ENCODE measurements at regions not wholly inside any gene's neighbourhood (a gene's known extent, or its start where the extent isn't known, plus 50 kb on each side); places are given as distances from the start of the nearest gene placed in this dataset.

- Histone ChIP-seq H3K4me1 (ENCODE audit: control insufficient read depth in 2 of 2, insufficient read depth in 2 of 2, low read length in 2 of 2) (peaks cover 11 to 29% of the 10 kb centered on the region in 2 donors), H3K27ac (ENCODE audit: low read depth in 2 of 2, low read length in 2 of 2) (no peak overlapping the region), H3K9me3 (ENCODE audit: control insufficient read depth in 2 of 2, low read length in 2 of 2) (no peaks in the 10 kb centered on the region), H3K4me3 (ENCODE audit: low read length in 2 of 2) (no peak overlapping the region), H3K27me3 (ENCODE audit: control insufficient read depth in 2 of 2, insufficient read depth in 2 of 2, low read length in 2 of 2) (no peaks in the 10 kb centered on the region), H3K36me3 (ENCODE audit: control insufficient read depth in 2 of 2, insufficient read depth in 2 of 2, low read length in 2 of 2) (no peaks in the 10 kb centered on the region), H3K9ac (ENCODE audit: low read depth in 1 of 2, low read length in 2 of 2) (no peak overlapping the region)
Measured at GRCh38 chr1:167159782-167160181, 60.9 kb upstream of the POU2F1 start.

- no peak overlapping the region for H3K9ac ChIP-seq (ENCODE audit: low read depth in 1 of 2, low read length in 2 of 2)
- H3K4me1 ChIP-seq (ENCODE audit: control insufficient read depth in 2 of 2, insufficient read depth in 2 of 2, low read length in 2 of 2), result peaks cover 14 to 41% of the 10 kb centered on the region in 2 donors
- no peaks in the 10 kb centered on the region for H3K9me3 ChIP-seq (ENCODE audit: control insufficient read depth in 2 of 2, low read length in 2 of 2)
- H3K4me3 ChIP-seq (ENCODE audit: low read length in 2 of 2), result no peak overlapping the region
- H3K27me3 ChIP-seq (ENCODE audit: control insufficient read depth in 2 of 2, insufficient read depth in 2 of 2, low read length in 2 of 2), result no peaks in the 10 kb centered on the region
- no peaks in the 10 kb centered on the region for H3K36me3 ChIP-seq (ENCODE audit: control insufficient read depth in 2 of 2, insufficient read depth in 2 of 2, low read length in 2 of 2)
- no peak overlapping the region for H3K27ac ChIP-seq (ENCODE audit: low read depth in 2 of 2, low read length in 2 of 2)
Measured at GRCh38 chr1:167161242-167161641, 59.4 kb upstream of the POU2F1 start.

GRCh38 chr1:167161762-167162161 is 58.9 kb upstream of the POU2F1 start:
- no peaks in the 10 kb centered on the region for H3K27me3 ChIP-seq (ENCODE audit: control insufficient read depth in 2 of 2, insufficient read depth in 2 of 2, low read length in 2 of 2)
- no peak overlapping the region for H3K4me3 ChIP-seq (ENCODE audit: low read length in 2 of 2)
- H3K4me1 ChIP-seq (ENCODE audit: control insufficient read depth in 2 of 2, insufficient read depth in 2 of 2, low read length in 2 of 2), result peaks cover 15 to 42% of the 10 kb centered on the region in 2 donors
- no peaks in the 10 kb centered on the region for H3K36me3 ChIP-seq (ENCODE audit: control insufficient read depth in 2 of 2, insufficient read depth in 2 of 2, low read length in 2 of 2)
- H3K27ac ChIP-seq (ENCODE audit: low read depth in 2 of 2, low read length in 2 of 2), result peak overlapping the region; percentile 88 to 92
- no peak overlapping the region for H3K9ac ChIP-seq (ENCODE audit: low read depth in 1 of 2, low read length in 2 of 2)
- no peaks in the 10 kb centered on the region for H3K9me3 ChIP-seq (ENCODE audit: control insufficient read depth in 2 of 2, low read length in 2 of 2)

GRCh38 chr1:167165219-167165618 is 55.5 kb upstream of the POU2F1 start:
- Histone ChIP-seq H3K4me1 (ENCODE audit: control insufficient read depth in 2 of 2, insufficient read depth in 2 of 2, low read length in 2 of 2) (peaks cover 19 to 38% of the 10 kb centered on the region in 2 donors), H3K36me3 (ENCODE audit: control insufficient read depth in 2 of 2, insufficient read depth in 2 of 2, low read length in 2 of 2) (no peaks in the 10 kb centered on the region), H3K9ac (ENCODE audit: low read depth in 1 of 2, low read length in 2 of 2) (no peak overlapping the region)

DNA sequence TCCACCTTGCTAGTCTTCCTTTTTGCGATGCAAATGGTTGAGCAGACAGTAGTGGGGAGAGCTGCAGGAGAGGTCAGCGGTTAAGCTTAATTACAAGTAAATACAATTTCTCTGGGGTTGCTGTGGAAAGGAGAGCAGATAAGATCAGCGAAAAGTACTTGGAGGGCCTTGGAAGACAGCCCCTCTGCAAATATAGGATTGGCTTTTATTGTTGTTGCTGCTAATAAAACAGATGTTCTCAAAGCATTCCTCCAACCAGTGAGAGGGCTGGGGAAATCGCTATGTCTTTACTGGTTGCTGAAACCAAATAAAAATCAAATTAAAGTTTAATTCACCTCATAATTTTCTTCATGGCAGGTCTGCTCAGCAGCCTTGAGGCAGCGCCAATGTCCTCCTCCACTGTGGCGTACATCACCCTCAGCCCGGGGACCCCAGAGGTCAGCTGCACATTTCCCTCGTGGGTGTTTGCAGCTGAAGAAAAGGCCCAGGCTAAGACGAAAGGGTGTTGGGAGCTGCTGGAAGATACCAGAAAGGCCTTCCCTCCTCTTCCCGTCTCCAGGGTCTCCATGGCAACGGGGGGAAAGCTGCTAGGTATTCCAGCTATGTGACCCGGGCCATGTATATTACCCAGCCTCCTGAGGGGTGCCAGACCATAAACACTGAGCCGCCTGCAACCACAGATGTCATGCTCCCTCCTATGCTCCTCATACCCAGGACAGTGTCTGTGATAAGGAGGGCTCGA is 54.6 kb upstream of the POU2F1 start:
- Histone ChIP-seq H3K4me1 (ENCODE audit: control insufficient read depth in 2 of 2, insufficient read depth in 2 of 2, low read length in 2 of 2) (peaks cover 19 to 38% of the 10 kb centered on the region in 2 donors), H3K27me3 (ENCODE audit: control insufficient read depth in 2 of 2, insufficient read depth in 2 of 2, low read length in 2 of 2) (no peaks in the 10 kb centered on the region), H3K27ac (ENCODE audit: low read depth in 2 of 2, low read length in 2 of 2) (peak overlapping the region; percentile 84 to 87), H3K4me3 (ENCODE audit: low read length in 2 of 2) (peak overlapping the region; percentile 4 to 37), H3K9ac (ENCODE audit: low read depth in 1 of 2, low read length in 2 of 2) (no peak overlapping the region), H3K9me3 (ENCODE audit: control insufficient read depth in 2 of 2, low read length in 2 of 2) (peaks cover 0 to 4% of the 10 kb centered on the region in 2 donors), H3K36me3 (ENCODE audit: control insufficient read depth in 2 of 2, insufficient read depth in 2 of 2, low read length in 2 of 2) (no peaks in the 10 kb centered on the region)

More at GRCh38 chr1:167165219-167165618, 55.5 kb upstream of the POU2F1 start:
- peaks cover 0 to 4% of the 10 kb centered on the region in 2 donors for H3K9me3 ChIP-seq (ENCODE audit: control insufficient read depth in 2 of 2, low read length in 2 of 2)
- H3K27ac ChIP-seq (ENCODE audit: low read depth in 2 of 2, low read length in 2 of 2), result peak overlapping the region; percentile 51 to 52
- no peaks in the 10 kb centered on the region for H3K27me3 ChIP-seq (ENCODE audit: control insufficient read depth in 2 of 2, insufficient read depth in 2 of 2, low read length in 2 of 2)
- peak overlapping the region in 1 of 2 donors; percentile 37 for H3K4me3 ChIP-seq (ENCODE audit: low read length in 2 of 2)

DNA sequence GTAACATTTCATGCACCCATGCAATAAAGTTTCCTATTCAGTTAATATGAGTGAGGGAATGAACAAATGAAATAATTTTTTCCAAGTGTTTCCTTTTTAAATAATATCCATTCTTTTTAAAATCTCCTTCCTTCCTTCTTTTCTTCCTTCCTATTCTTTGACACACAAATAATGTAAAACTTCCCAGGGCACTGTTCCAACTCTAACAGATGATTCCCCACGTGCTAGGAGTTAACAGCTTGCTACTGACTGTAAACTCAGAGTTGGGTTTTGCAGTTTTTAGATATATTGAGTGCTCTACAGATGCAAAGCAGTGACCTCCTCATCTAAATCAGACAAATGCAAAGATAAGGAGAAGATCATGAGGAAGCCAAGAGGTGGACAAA is 54.0 kb upstream of the POU2F1 start:
- H3K27ac ChIP-seq (ENCODE audit: low read depth in 2 of 2, low read length in 2 of 2), result peak overlapping the region; percentile 84 to 87
- peaks cover 19 to 36% of the 10 kb centered on the region in 2 donors for H3K4me1 ChIP-seq (ENCODE audit: control insufficient read depth in 2 of 2, insufficient read depth in 2 of 2, low read length in 2 of 2)
- peak overlapping the region in 1 of 2 donors; percentile 31 for H3K4me3 ChIP-seq (ENCODE audit: low read length in 2 of 2)
- H3K36me3 ChIP-seq (ENCODE audit: control insufficient read depth in 2 of 2, insufficient read depth in 2 of 2, low read length in 2 of 2), result no peaks in the 10 kb centered on the region
- H3K9ac ChIP-seq (ENCODE audit: low read depth in 1 of 2, low read length in 2 of 2), result no peak overlapping the region
- no peaks in the 10 kb centered on the region for H3K27me3 ChIP-seq (ENCODE audit: control insufficient read depth in 2 of 2, insufficient read depth in 2 of 2, low read length in 2 of 2)
- peaks cover 0 to 4% of the 10 kb centered on the region in 2 donors for H3K9me3 ChIP-seq (ENCODE audit: control insufficient read depth in 2 of 2, low read length in 2 of 2)

DNA sequence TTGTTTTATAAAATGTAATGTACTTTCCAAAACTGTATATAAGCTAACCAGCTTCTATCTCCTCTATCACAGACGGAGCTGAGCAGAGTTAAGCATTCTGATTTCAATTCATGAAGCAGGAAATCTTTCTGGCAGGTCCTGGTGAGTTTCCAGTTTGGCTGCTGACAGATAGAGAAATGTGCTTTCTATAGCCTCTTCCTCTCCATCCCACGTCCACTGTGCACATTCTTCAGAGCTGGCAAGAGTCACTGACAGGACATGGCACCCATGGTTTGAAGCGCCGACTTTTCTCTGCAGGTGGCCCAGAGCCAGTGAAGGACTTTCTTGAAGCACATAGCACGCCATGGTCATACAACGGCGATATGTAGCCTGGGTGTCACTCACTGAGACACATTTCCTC is 52.3 kb upstream of the POU2F1 start:
- Histone ChIP-seq H3K9me3 (ENCODE audit: control insufficient read depth in 2 of 2, low read length in 2 of 2) (peaks cover 0 to 4% of the 10 kb centered on the region in 2 donors), H3K4me1 (ENCODE audit: control insufficient read depth in 2 of 2, insufficient read depth in 2 of 2, low read length in 2 of 2) (peaks cover 13 to 25% of the 10 kb centered on the region in 2 donors), H3K27ac (ENCODE audit: low read depth in 2 of 2, low read length in 2 of 2) (no peak overlapping the region), H3K9ac (ENCODE audit: low read depth in 1 of 2, low read length in 2 of 2) (no peak overlapping the region), H3K27me3 (ENCODE audit: control insufficient read depth in 2 of 2, insufficient read depth in 2 of 2, low read length in 2 of 2) (no peaks in the 10 kb centered on the region), H3K36me3 (ENCODE audit: control insufficient read depth in 2 of 2, insufficient read depth in 2 of 2, low read length in 2 of 2) (no peaks in the 10 kb centered on the region), H3K4me3 (ENCODE audit: low read length in 2 of 2) (no peak overlapping the region)

DNA sequence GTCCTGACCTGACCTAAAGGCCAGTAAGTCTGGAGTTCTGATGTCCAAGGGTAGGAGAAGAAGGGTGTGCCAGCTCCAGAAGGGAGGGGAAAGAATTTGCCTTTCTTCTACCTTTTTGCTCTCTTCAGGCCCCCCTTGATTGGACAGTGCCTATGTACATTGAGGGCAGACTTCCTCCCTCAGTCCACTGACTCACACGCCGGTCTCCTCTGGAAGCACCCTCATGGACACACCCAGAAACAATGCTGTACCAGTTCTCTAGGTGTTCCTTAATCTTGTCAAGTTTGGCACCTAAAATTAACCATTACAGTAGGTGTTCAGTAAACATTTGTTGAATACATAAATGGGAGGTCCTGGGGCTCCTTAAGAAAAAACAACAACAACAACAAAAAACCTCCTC is 51.0 kb upstream of the POU2F1 start:
- Histone ChIP-seq H3K27me3 (ENCODE audit: control insufficient read depth in 2 of 2, insufficient read depth in 2 of 2, low read length in 2 of 2) (no peaks in the 10 kb centered on the region), H3K4me1 (ENCODE audit: control insufficient read depth in 2 of 2, insufficient read depth in 2 of 2, low read length in 2 of 2) (peaks cover 10 to 20% of the 10 kb centered on the region in 2 donors), H3K9ac (ENCODE audit: low read depth in 1 of 2, low read length in 2 of 2) (no peak overlapping the region), H3K4me3 (ENCODE audit: low read length in 2 of 2) (no peak overlapping the region), H3K27ac (ENCODE audit: low read depth in 2 of 2, low read length in 2 of 2) (no peak overlapping the region), H3K36me3 (ENCODE audit: control insufficient read depth in 2 of 2, insufficient read depth in 2 of 2, low read length in 2 of 2) (no peaks in the 10 kb centered on the region), H3K9me3 (ENCODE audit: control insufficient read depth in 2 of 2, low read length in 2 of 2) (peaks cover 0 to 4% of the 10 kb centered on the region in 2 donors)
